Stimulated activated naive CD8-positive, alpha-beta T cell treated with anti-CD3 and anti-CD28 coated beads, Interleukin-15, Interleukin-2, amounts not matched to agents 100 ng/mL and 50 ng/mL, for 24 hours (primary cell): ENCODE measurements at regions not wholly inside any gene's neighbourhood (a gene's known extent, or its start where the extent isn't known, plus 50 kb on each side); places are given as distances from the start of the nearest gene placed in this dataset.
"Not testable (repeated sequence)": the region's sequence is repeated elsewhere in the genome, so short reads cannot be mapped to it uniquely, and the experiment has no call there.

Source experiments
- H3K27ac Mint-ChIP-seq: one replicate; pipeline ENCODE4 v1.8.0; 2021; ENCODE audit warnings: mild to moderate bottlenecking, mixed read lengths
- H3K27me3 Mint-ChIP-seq: one replicate; pipeline ENCODE4 v1.8.0; 2021; ENCODE audit warnings: mixed read lengths
- H3K36me3 Mint-ChIP-seq: one replicate; pipeline ENCODE4 v1.8.0; 2021; ENCODE audit warnings: low read depth, mixed read lengths
- H3K4me1 Mint-ChIP-seq: one replicate; pipeline ENCODE4 v1.8.0; 2021; ENCODE audit warnings: low read depth, mixed read lengths
- H3K4me3 Mint-ChIP-seq: one replicate; pipeline ENCODE4 v1.8.0; 2021; ENCODE audit warnings: mild to moderate bottlenecking, mixed read lengths
- H3K9me3 Mint-ChIP-seq: one replicate; pipeline ENCODE4 v1.8.0; 2021; ENCODE audit warnings: mixed read lengths

DNA sequence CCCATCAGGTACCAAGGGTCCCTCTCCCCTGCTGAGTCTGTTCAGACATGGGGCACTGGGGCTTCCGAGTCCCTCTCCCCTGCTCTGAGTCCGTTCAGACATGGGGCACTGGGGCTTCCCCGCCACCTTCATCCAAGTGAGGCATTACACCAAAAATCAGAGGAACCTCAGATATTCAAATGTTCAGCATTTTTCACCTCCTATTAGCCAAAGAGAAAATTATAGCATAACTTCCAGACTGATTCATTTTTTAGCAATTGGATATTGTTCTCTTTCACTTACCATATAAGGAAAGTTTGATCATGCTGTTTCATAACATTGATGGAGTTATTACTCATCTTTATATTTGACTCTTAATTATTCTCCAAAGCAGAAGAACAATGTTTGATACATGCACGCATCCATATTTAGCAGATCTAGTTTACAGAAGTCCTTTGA, 213.9 kb downstream of the MTHFS start:
- Mint-ChIP-seq H3K27ac (no peak overlapping the region), H3K27me3 (peaks cover 10% of the 10 kb centered on the region), H3K4me3 (no peak overlapping the region), H3K36me3 (no peaks in the 10 kb centered on the region), H3K9me3 (no peaks in the 10 kb centered on the region), H3K4me1 (no peaks in the 10 kb centered on the region)

DNA sequence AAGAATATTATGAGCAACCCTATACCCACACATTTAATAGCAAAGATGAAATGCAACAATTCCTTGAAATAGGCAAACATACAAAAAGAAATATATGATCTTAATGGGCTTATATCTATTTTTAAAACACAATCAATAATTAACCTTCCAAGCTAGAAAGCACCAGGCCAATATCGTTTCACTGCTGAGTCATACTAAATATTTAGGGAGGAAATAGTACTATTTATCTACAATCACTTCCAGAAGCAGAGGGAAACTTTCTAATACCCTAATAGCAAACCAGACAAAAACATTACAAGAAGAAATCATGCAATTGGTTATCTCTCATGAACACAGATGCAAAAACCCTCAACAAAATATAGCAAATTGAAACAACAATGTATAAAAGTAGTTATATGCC, 207.8 kb downstream of the MTHFS start:
- Mint-ChIP-seq H3K4me1 (no peaks in the 10 kb centered on the region), H3K27me3 (peaks cover 25% of the 10 kb centered on the region), H3K9me3 (peaks cover 5% of the 10 kb centered on the region), H3K27ac (no peak overlapping the region), H3K4me3 (no peak overlapping the region), H3K36me3 (no peaks in the 10 kb centered on the region)

- Mint-ChIP-seq H3K9me3 (no peaks in the 10 kb centered on the region), H3K36me3 (no peaks in the 10 kb centered on the region), H3K4me1 (no peaks in the 10 kb centered on the region), H3K27ac (no peak overlapping the region), H3K4me3 (no peak overlapping the region), H3K27me3 (peaks cover 15% of the 10 kb centered on the region)
Measured at GRCh38 chr15:79700951-79701480, 195.8 kb downstream of the MTHFS start.

- peaks cover 30% of the 10 kb centered on the region for H3K27me3 Mint-ChIP-seq
- H3K9me3 Mint-ChIP-seq: no peaks in the 10 kb centered on the region
- no peaks in the 10 kb centered on the region for H3K36me3 Mint-ChIP-seq
- H3K4me1 Mint-ChIP-seq: no peaks in the 10 kb centered on the region
- H3K4me3 Mint-ChIP-seq: no peak overlapping the region
- H3K27ac Mint-ChIP-seq: no peak overlapping the region
Measured at GRCh38 chr15:79702621-79703020, 194.2 kb downstream of the MTHFS start.

- Mint-ChIP-seq H3K36me3 (no peaks in the 10 kb centered on the region), H3K27ac (no peak overlapping the region), H3K4me1 (no peaks in the 10 kb centered on the region), H3K27me3 (peaks cover 18% of the 10 kb centered on the region), H3K4me3 (no peak overlapping the region), H3K9me3 (peaks cover 5% of the 10 kb centered on the region)
Measured at GRCh38 chr15:79721256-79721655, 175.6 kb downstream of the MTHFS start.

DNA sequence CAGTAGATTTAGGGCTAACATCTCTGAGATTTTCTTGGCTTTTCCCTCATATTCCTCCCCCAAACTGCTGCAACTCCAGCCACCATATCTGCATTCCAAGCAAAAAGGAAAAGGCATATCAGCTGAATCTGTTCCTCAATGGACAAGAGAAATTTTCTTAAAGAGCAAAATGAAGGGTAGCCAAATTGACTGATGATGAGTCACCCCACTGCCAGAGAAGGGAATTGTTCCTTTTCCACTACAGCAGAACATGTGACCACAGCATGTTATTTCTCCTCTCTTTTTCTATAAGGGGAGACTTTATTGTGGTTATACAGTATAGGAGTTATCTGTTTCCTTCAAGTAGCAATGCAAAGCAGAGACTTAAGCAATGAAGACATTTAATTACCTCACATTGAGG, 172.5 kb downstream of the MTHFS start:
- H3K4me1 Mint-ChIP-seq: no peaks in the 10 kb centered on the region
- H3K27me3 Mint-ChIP-seq: peaks cover 31% of the 10 kb centered on the region
- no peaks in the 10 kb centered on the region for H3K36me3 Mint-ChIP-seq
- H3K4me3 Mint-ChIP-seq: no peak overlapping the region
- no peak overlapping the region for H3K27ac Mint-ChIP-seq
- H3K9me3 Mint-ChIP-seq: peaks cover 5% of the 10 kb centered on the region

DNA sequence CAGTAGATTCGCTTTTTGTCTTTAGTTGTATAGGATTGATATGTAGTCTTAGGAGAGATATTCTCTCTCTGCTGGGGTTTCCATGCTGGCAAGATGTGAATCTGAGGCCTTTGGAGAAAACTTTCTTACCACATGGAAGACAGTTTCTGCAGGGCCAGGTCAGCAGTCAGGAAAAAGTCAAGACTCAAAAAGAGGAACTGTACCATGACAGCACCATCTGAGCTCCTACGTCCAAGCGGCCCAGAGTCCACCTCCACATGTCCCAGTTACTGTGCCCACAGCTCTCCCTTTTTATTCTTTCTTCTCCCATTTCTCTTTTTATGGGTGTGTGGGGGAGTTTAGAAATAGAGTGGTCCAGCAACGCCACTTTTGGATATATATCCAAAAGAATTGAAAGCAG, 172.0 kb downstream of the MTHFS start:
- Mint-ChIP-seq H3K27me3 (peaks cover 36% of the 10 kb centered on the region), H3K4me1 (no peaks in the 10 kb centered on the region), H3K36me3 (no peaks in the 10 kb centered on the region), H3K27ac (no peak overlapping the region), H3K4me3 (no peak overlapping the region), H3K9me3 (peaks cover 5% of the 10 kb centered on the region)

DNA sequence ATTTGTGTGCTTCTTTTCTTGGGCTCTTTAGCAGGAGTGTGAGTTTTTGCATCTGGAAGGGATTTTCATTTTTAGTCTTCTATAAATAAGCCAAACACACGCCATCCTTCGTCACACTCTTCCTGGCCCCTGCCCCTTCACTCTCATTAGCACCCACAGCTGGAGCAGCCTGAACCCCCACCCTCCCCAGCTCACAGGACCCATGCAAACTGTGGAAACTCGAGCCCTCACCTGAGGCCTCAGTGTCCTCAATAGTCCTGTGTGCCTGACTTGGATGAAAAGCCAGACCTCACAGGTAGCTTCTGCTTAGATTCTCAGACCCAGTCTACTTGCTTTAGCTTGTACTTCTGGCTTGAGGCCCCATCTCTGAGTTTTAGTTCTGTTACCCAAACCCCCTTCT, 167.9 kb downstream of the MTHFS start:
- H3K4me1 Mint-ChIP-seq: no peaks in the 10 kb centered on the region
- no peak overlapping the region for H3K27ac Mint-ChIP-seq
- H3K9me3 Mint-ChIP-seq: no peaks in the 10 kb centered on the region
- H3K4me3 Mint-ChIP-seq: no peak overlapping the region
- H3K27me3 Mint-ChIP-seq: peaks cover 44% of the 10 kb centered on the region
- H3K36me3 Mint-ChIP-seq: no peaks in the 10 kb centered on the region

- peaks cover 14% of the 10 kb centered on the region for H3K27me3 Mint-ChIP-seq
- no peak overlapping the region for H3K27ac Mint-ChIP-seq
- no peaks in the 10 kb centered on the region for H3K36me3 Mint-ChIP-seq
- no peak overlapping the region for H3K4me3 Mint-ChIP-seq
- peaks cover 6% of the 10 kb centered on the region for H3K9me3 Mint-ChIP-seq
- H3K4me1 Mint-ChIP-seq: no peaks in the 10 kb centered on the region
Measured at GRCh38 chr15:79736435-79737000, 160.3 kb downstream of the MTHFS start.

- Mint-ChIP-seq H3K36me3 (no peaks in the 10 kb centered on the region), H3K4me3 (no peak overlapping the region), H3K27me3 (peaks cover 7% of the 10 kb centered on the region), H3K27ac (no peak overlapping the region), H3K4me1 (no peaks in the 10 kb centered on the region), H3K9me3 (peaks cover 6% of the 10 kb centered on the region)
Measured at GRCh38 chr15:79738143-79738542, 158.7 kb downstream of the MTHFS start.

DNA sequence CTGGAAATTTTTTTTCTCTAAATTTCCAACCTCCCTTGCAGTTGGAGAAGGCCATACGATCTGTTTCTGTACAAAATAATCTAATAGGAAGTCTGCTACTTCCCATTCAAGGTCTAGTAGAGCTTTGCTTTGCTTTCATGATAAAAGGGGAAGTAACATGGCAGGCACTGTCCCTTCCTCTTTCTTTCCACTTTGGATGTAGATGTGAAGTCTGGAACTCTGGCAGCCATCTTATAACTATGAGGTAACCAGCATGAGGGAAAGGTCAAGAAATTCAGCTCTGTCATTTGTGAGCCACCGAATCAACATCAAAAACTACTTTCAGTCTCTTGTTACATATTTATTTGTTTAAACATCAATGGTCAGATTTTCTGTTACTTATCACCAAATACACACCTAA, 156.3 kb downstream of the MTHFS start:
- Mint-ChIP-seq H3K4me1 (no peaks in the 10 kb centered on the region), H3K27ac (no peak overlapping the region), H3K27me3 (peaks cover 6% of the 10 kb centered on the region), H3K4me3 (no peak overlapping the region), H3K9me3 (peaks cover 6% of the 10 kb centered on the region), H3K36me3 (no peaks in the 10 kb centered on the region)

DNA sequence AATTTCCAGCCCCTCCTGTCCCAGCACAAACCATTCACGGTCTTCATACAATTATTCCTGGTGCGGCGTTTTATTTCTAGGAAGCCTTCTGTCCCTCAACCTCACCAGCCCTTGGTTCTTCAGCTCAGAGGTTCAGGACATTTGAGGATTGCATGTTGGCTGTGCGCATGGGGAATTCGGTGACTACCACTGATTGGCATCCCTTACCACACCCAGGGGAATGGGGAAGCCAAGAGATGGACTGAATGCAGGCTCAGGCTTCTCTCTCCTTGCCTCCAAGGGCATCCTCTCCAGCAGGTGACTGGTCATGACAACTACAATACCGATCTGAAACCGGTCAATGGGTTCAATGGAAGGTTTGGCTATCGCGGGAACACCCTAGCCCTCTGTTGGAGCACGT, 153.8 kb downstream of the MTHFS start:
- no peak overlapping the region for H3K4me3 Mint-ChIP-seq
- H3K27ac Mint-ChIP-seq: no peak overlapping the region
- peaks cover 8% of the 10 kb centered on the region for H3K9me3 Mint-ChIP-seq
- peaks cover 8% of the 10 kb centered on the region for H3K27me3 Mint-ChIP-seq
- no peaks in the 10 kb centered on the region for H3K4me1 Mint-ChIP-seq
- no peaks in the 10 kb centered on the region for H3K36me3 Mint-ChIP-seq

- not testable (repeated sequence) for H3K4me3 Mint-ChIP-seq, H3K36me3 Mint-ChIP-seq, H3K27ac Mint-ChIP-seq, H3K4me1 Mint-ChIP-seq, H3K27me3 Mint-ChIP-seq, H3K9me3 Mint-ChIP-seq
Measured at GRCh38 chr15:79744485-79744884, 152.3 kb downstream of the MTHFS start.

- Mint-ChIP-seq H3K9me3 (peaks cover 4% of the 10 kb centered on the region), H3K36me3 (no peaks in the 10 kb centered on the region), H3K27ac (no peak overlapping the region), H3K4me1 (no peaks in the 10 kb centered on the region), H3K4me3 (no peak overlapping the region), H3K27me3 (peaks cover 5% of the 10 kb centered on the region)
Measured at GRCh38 chr15:79756365-79756764, 140.4 kb downstream of the MTHFS start.

- Mint-ChIP-seq H3K4me3 (no peak overlapping the region), H3K4me1 (no peaks in the 10 kb centered on the region), H3K27ac (no peak overlapping the region), H3K9me3 (peaks cover 13% of the 10 kb centered on the region), H3K36me3 (no peaks in the 10 kb centered on the region), H3K27me3 (peaks cover 18% of the 10 kb centered on the region)
Measured at GRCh38 chr15:79765081-79765480, 131.7 kb downstream of the MTHFS start.

GRCh38 chr15:79769069-79769481, 127.7 kb downstream of the MTHFS start:
- peaks cover 11% of the 10 kb centered on the region for H3K27me3 Mint-ChIP-seq
- H3K4me1 Mint-ChIP-seq: no peaks in the 10 kb centered on the region
- no peaks in the 10 kb centered on the region for H3K9me3 Mint-ChIP-seq
- no peak overlapping the region for H3K4me3 Mint-ChIP-seq
- no peaks in the 10 kb centered on the region for H3K36me3 Mint-ChIP-seq
- no peak overlapping the region for H3K27ac Mint-ChIP-seq
